ENCODE measurements at regions not wholly inside any gene's neighbourhood (a gene's known extent, or its start where the extent isn't known, plus 50 kb on each side); places are given as distances from the start of the nearest gene placed in this dataset.

DNA sequence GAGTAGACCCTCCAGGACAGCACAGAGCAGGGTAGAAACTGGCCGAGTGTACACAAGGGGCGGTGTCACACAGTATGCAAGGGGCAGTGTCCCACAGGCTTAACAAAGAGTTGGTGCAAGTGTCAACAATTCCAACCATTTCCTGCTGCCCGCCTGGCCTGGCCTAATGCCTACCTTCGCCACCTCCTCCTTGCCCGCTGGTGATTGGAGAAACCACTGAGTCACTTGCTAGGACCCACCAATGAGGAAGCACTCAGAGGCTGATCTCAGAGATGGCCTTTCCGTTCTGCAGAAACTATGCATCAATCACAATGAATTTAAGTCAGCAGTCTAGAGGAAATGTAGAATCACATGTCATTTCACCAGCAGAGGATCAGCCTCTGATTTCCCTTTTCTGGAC is 263.3 kb upstream of the PKDCC start:
- no peak for TF ChIP-seq CTCF (conservative IDR thresholded peaks at IDR 0.05)
- TF ChIP-seq EZH2 (IDR thresholded peaks at IDR 0.05; ENCODE audit: low read depth): no peak

All from PC-9 (cell line).